HG02884 (cell line): ENCODE measurements at regions not wholly inside any gene's neighbourhood (a gene's known extent, or its start where the extent isn't known, plus 50 kb on each side); places are given as distances from the start of the nearest gene placed in this dataset.

Experiments used
- ATAC-seq: cut with Tn5 transposase; IDR thresholded peaks from one replicate; pipeline ENCODE4 v1.9.1; 2021; ENCODE audit warnings: mild to moderate bottlenecking, moderate library complexity; ENCODE audit not compliant: unreplicated experiment

DNA sequence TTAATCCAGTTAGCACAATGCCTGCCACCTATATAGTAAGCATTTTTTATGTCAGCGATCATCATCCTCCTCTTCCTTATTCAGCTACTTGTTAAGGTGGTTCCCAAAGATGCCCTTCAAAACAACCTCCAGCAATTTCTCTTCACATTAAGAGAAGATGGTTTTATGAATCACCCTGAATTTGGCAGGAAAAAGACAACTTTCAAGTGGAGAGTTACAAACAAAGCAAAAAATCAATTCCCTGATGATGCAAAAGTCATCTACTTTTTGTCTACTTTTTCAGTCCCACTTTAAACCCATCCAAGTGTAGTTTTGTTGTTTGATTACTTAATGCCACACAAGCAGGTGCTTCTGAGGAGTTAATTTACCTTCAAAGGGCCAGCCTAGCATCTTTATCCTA is 139.1 kb upstream of the SERP2 start:
- no peak for ATAC-seq

DNA sequence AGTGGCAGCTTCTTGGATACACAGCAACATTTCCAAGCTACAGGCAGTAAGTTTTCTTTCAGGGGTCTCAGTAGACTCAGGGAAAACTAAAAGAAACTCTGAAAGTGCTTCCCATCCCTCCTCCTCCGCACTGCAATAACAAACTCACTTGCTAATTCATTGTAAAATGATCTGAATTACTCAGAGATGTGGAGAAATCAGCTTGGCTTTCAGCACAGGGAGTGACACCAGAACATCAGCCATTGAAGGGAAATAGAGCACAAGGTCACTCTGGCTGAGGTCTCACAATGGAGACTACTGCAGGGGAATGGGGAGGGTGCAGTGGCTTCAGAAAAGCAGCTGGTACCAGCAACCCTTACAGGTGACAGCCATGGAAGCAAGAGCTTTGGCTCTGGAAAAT is 137.3 kb upstream of the SERP2 start:
- ATAC-seq: no peak

DNA sequence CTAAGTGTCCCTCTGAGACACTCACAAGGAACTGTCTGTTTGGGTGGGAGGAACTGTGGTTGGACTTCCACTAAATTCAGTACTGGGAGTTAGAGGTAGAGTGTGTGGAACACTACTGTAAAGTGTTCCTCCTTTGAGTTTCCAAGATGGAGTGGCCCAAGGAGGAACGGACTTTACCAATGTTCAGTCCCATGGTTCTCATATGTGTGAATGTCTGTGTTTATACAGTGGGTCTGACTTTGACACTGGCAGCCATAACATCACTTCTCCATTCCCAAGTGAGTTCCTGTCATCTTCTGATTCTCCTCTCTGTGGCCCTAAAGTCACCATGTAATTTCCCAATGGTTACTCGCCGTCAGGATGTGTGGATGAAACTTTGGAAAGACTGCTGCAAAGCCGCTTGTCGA is 136.8 kb upstream of the SERP2 start:
- ATAC-seq: no peak

DNA sequence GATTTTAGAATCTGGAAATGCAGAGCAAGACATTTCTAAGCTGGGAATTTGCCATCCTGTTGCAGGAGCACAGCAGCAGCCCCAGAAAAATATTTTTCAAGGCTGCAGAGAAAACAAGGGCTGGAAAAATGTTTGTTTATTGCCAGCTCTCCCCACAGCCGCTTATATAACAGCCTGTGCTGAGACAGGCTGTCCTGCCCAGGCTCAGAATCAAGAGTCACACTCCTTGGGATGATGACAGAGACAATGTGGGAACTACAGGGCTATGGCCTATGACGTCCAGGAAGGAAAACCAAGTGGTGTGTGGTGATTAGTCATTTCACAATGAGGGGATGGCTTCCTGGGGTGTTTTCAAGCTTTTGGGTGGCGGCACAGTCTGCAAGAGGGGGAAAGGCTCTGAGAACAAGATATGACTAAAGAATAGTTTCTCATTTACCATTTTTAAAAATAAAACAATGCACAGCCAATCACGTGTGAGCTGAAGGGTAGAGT is 136.3 kb upstream of the SERP2 start:
- ATAC-seq: peak; percentile 88

DNA sequence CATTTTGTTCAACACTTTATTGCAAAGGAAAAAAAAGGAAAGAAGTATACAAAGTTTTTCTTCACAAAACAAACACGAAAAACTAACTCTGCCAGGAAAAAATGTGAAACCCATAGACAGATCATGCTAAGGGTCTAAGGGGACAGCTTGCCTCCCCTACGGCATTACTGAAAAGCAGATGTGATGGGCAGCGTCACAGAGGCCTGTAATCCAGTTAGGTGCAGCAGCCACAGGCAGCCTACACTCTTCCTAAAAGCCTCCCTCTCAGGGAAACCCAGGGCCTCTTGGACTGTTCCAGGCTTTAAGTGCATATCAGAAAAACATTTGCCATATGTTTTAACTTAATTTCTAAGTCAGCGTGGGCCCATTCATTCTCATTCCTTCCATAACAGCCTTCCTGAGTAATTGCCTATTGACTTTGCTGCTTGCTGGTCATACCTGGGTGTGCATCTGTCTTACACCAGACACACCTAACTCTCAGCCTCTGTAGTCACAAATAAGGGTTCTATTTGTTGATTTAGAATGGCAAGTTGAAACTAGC is 135.7 kb upstream of the SERP2 start:
- ATAC-seq: no peak

DNA sequence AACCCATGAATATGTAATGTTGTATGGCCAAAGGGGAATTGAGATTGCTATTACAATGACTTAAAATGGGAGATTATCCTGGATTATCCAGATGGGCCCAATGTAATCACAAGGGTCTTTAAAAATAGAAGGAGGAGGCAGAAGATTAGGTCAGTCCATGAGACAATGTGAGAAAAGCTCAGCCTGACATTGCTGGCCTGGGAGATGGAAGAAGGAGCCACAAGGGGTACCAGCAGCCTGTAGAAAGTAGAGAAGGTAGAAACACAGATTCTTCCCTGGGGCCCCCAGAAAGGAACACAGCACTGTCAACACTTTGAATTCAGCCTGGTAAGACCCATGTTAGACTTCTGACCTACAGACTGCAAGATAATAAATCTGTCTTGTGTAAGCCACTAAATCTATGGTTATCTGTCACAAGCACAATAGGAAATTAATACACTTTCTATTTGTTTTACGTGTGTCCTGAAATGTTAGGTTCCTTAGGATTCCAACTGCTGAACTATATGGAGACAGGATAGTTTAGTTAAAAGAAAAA is 132.9 kb upstream of the SERP2 start:
- no peak for ATAC-seq

DNA sequence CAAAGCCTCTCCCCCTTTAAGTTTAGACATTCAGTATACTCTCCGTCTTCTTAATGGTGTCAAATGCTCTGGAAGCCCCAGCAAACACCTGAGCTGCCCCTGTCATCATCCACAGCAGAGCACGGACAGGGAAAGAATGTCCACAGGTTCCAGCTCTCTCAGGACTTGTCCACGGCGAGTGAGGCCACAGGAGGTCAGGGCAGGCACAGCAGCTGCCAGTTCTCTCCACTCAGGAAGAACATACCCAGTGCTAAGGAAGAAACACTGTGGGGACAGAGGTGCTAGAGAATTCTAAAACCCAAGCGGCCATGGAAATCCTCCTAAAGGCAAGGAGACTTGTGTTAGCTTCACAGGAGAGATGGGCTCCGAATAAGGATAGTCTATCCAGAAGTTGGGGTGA is 132.0 kb upstream of the SERP2 start:
- no peak for ATAC-seq

DNA sequence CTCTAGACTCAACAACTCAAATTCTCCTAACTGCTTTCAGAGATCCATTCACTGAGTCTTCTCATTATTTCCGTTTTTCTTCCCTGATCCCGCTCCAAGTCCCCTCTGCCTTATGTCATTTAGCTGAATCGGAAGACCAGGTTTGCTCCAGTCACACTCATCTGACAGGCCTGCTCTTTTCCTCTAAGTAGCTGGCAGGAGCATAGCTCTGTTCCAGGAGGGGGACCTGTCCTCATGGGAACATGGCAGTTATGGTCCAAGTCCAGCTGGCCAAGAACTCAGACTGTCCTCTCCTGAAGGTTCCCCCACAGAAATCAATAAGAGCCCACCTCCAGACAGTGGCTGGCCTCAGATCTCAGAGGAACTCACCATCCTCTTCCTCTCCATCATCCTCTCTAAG is 130.9 kb upstream of the SERP2 start:
- ATAC-seq: no peak

DNA sequence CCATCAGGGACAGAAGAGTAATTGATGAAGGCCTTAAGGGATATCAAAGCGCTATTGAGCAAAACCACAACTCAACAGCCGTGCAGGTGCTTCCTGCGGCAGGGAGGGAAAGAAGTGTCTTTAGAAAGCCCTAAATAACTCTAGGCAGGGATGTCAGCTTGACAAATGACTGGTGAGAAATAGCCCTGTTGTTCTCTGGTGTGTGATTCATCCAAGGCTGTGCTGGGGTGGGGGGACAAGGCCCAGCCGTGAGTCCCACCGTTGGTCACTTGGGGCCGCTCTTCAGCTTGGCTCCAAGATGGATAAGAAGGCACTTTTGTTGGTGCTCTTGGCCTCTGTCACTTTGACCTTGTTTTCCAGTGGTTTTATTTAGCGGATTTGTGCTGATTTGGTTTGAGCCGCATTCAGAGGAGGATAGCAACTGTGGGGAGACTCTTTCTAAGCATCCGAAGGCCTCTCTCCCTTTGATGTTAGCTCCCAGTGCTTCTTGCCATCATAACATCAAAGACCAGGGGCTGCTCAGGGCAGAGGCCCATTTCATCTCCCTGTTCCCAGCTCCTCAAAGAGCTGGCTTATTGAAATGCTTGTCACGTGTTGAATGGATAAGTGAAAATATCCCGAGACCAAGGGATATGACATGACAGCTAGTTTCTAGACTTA is 130.3 kb upstream of the SERP2 start:
- ATAC-seq: no peak

DNA sequence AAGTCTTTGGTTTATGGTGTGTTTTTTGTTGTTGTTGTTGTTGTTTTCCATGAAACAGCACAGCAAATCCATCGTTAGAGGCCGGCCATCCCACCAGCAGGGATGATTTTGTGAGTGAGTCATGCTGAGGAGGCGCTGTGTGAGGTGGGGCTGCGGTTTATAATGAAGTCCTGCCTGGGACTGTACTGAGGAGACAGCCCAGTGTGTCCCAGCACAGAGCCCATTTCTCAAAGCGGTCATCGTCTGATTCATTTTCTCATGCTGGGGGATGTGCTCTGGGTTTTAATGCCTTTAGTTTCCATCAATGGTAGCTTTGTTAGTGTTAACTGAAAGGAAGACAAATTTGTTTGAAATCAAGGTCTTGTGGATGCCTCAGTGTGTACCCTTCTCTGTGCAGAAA is 129.3 kb upstream of the SERP2 start:
- no peak for ATAC-seq

DNA sequence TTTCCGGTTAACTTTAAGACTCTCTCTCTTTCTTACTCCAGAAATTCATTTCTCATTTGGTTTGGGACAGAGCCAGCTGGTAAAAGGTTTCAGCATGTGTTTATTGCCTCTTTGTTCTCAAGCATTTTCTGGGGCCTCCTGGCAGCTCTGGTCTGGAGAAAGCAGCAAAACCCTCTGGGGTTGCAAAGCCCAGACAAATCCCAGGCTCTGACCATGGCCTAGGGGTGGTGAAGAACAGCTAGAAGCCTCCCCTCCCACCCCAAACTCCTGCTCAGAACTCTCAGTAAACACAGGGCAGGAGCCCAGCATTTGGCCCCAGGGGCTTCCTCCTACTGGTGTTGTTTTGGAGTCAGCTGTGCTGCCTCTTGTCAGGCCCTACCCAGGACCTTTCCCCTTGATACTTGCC is 124.2 kb upstream of the SERP2 start:
- no peak for ATAC-seq

DNA sequence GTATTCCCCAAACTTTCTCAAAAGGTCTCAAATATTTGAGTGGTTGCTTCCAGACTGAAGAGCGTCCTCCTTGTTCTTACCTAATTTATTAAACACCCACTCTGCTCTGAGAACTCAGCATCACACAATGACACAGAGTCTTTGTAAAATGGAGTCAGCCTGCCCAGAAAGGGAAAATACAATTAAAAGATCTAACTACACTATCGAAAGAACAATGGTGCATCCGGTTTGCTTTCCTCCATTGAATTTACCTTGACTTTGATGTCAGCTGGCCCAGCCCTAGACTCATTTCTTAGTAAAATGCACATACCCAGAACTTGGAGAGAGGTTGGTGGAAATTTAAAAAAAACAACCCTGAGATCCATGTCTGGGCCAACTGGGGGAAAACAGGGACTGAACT is 120.7 kb upstream of the SERP2 start:
- no peak for ATAC-seq

DNA sequence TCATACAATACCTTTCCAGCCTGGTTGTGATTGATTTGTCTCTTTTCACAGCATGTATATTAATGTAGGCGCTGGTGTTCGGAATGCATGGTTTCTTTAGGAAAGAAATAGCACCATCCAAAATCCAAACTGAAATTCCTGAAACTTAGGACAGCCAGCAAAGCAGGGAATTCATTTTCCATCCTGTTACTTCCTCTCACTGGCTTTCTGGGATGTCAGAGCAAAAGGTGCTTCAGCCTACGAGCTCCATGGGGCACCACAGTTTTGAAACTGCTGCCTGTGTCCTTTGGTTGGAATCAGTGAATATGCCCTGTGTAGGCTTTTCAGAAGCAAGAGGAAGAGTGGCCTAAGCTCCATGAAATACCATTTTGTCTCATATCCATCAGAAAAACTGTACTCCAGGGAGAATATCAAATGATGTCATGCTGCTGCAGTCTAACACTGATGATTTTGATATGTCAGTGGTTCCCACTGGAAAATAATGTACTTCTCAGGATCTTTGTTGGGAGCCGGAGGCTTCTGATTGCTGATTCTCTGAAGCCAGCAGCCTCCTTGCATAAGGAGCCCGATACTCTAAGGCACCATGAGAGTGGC is 117.8 kb upstream of the SERP2 start:
- ATAC-seq: no peak

DNA sequence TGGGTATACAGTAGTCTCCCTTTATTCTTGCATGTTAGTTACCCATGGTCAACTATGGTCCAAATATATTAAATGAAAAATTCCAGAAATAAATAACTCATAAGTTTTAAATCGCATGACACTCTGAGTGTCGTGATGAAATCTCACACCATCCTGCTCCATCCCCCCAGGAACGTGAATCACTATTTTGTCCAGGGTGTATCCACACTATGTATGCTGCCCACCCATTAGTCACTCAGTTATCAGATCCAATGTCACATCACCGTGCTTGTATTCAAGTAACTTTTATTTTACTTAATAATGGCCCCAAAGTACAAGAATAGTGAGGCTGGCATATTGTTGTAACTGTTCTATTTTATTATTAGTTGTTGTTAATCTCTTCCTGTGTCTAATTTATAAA is 115.8 kb upstream of the SERP2 start:
- ATAC-seq: no peak

DNA sequence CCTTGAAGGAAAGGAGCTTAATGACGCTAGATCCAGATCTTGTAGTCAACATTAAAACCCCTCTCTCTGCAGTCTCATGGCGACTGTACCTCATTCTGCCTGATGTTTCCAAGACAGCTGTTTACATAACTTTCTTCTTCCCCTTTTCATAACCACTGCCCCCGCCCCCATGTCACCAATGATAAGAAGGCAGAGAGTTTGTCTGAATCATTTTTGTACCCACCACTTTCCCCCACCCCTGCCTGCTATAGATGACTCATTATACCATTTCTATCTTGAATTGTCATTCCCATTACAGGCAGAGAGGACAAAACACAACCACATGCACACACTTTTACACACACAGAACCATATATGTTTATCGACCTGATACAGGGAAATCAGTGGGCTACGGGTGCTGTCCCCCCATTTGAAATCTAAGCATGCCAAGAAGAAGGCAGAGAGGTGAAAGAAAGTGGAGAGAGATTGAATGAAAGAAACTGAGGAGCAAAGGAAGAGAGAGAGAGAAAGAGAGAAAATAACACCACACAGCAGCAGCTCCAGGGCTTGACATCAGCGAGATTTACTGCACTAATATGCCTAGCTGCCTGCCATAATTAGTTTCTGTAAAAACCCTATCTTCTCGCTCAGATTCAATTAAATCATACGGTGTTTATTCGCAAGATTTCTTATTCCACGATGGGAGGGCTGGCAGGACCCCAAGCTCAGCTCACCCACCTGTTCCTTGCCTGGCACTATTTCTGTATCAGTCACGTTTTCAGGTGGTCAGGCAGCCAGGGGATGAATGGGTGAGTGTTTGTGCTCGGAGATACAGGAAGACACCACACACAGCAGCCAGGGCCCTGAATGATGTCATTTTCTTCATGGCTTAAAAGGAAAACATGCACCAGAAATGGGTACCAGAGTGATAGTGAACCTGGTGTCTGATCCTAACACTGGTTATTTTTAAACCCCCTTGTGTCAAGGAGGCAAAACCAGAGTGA is 114.3 kb upstream of the SERP2 start:
- ATAC-seq: peak; percentile 85

DNA sequence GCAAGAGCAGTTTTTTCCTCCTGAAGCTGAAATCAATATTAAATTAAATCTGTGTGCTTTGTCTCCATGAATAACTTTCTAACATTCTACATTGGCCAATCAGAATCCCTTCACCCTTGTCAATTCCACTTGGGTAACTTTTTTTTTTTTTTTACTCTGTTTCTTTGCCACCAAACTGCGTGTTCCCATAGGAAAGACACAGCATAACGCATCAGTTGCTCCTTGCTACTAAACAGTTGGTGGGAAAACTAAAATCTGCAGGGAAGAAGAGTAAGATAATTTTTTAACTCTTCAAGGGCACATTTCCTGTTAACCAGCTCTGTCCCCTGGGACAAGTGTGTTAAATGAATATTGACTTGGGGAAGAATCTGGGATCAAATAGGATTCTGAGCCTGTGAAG is 113.3 kb upstream of the SERP2 start:
- no peak for ATAC-seq

DNA sequence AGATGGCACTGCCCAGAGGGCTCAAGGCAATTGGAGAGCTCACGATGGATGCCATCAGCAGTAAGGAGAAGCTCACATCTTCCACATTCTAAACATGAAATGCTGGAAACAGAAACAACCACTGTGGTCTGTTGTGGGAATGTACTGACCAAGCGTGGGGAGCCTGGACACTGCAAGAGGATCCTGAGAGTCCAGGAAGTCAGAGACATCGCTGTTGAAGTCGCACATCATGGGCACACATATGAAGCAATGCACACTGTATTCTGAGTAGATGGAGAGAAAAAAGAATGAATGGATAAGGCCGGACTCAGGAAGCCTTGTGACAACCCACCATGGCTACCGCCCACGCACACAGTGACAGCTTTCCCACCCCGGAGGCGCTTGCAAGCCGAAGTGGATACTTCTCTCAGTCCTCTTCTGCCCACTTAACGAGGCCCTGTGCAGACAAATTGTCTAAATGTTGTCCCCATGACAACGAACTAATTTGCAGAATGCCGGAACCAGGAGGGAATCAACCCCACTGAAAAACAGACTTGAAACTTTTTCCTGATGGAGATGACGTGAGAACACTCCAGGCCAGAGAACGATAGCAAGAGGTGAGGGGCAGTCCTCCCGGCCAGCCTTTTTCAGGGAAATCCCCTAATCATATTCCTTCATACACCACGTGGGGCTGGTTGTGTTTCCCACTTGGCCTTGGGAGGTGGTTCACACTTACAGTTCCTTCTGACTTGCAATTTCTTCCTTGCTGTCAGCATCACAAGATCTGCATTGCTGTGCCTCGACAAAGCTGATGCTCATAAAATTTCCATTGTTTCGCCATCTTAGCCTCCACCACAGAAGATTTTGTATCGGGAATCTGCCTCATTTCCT is 109.6 kb upstream of the SERP2 start:
- ATAC-seq: no peak

DNA sequence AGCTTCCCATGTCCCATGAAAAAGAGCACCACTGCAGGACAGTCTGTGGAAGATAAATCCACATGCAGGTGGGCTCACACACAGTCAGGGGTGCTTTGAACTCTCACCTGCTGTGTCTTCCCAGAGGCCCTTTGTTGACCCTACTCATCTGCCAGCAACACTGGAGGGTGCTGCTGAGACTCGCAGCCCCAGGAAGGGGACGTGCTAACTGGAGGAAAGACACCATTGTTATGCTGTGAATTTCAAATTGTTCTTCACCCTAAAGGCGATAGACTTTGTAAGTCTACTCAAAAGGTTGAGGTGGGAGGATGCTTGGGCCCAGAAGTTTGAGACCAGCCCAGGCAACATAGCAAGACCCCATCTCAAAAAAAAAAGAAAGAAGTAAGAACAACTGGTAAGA is 107.3 kb upstream of the SERP2 start:
- ATAC-seq: no peak

DNA sequence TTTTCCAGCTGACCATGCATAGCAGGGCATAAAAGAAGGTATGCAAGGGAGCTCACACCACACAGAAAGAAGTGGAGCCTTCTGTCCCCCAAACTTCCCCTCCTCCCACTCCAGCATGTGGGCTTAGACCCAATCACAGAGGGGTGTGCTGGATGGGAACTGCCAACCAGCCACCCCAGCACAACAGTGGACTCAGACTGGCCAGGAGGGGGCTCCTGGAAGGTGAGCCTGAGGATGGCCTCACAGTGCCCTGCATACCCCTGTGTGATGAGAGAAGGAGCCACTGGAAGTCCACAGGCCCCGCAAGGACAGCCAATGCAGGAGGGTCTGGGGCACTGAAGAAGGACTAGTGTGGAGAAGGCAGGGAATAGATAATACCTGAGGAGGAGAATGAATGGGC is 106.9 kb upstream of the SERP2 start:
- no peak for ATAC-seq

DNA sequence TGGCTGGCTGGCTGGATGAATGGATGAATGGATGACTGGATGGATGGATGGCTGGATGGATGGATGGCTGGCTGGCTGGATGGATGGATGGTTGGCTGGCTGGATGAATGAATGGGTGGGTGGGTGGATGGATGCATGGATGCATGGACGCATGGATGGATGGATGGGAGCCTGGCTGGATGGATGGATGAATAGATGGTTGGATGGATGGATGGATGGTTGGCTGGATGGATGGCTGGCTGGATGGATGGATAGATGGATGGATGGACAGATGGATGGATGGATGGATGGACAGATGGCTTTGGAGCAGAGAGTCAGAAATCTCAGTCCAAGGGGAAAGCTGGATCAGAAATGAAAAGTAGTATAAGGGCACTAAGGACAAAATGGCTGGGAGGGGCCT is 106.4 kb upstream of the SERP2 start:
- no peak for ATAC-seq
